A673 (cell line): ENCODE measurements at regions not wholly inside any gene's neighbourhood (a gene's known extent, or its start where the extent isn't known, plus 50 kb on each side); places are given as distances from the start of the nearest gene placed in this dataset.

Experiments used
- BruUV-seq: library from RNA; stranded (reverse); fragments of 400-500 nt; replicated peaks from 2 replicates; lab custom pipeline; 2021; lab: Mats Ljungman, UMichigan
- CTCF ChIA-PET: fragments of 300-600 bp; sonication (Branson Sonifier 250); formaldehyde crosslinking; loops from one replicate; lab custom pipeline; 2022; ENCODE audit warnings: antibody characterized with exemption; lab: Charles Lee
- POLR2A ChIA-PET: fragments of 300-600 bp; sonication (Branson Sonifier 250); formaldehyde crosslinking; loops from one replicate; lab custom pipeline; 2022; ENCODE audit warnings: antibody characterized with exemption; ENCODE audit not compliant: low non-redundant PET; lab: Charles Lee
- DNase-seq: peaks from one replicate; pipeline ENCODE4 v3.0.0-alpha.2; 2015; ENCODE audit warnings: low spot score
- H3K27ac ChIP-seq: fragments of 200-600 bp; sonication (generic); 2 replicates; pipeline ENCODE4 v1.5.1; 2016; ENCODE audit warnings: mixed run types, low read depth, mild to moderate bottlenecking, mixed read lengths, antibody characterized with exemption, low read length; ENCODE audit not compliant: poor library complexity, severe bottlenecking
- H3K27me3 ChIP-seq: fragments of 200-600 bp; sonication (generic); replicated peaks from 2 replicates; pipeline ENCODE4 v1.6.1; 2017; ENCODE audit warnings: mixed run types, low read depth, mild to moderate bottlenecking, mixed read lengths, antibody characterized with exemption, low read length; ENCODE audit not compliant: insufficient read depth, poor library complexity
- H3K36me3 ChIP-seq: fragments of 200-600 bp; sonication (generic); 2 replicates; pipeline ENCODE4 v1.6.1; 2016; ENCODE audit warnings: mixed run types, mild to moderate bottlenecking, mixed read lengths, antibody characterized with exemption, low read length; ENCODE audit not compliant: insufficient read depth, poor library complexity, severe bottlenecking
- H3K4me1 ChIP-seq: fragments of 200-600 bp; sonication (generic); 2 replicates; pipeline ENCODE4 v1.6.1; 2017; ENCODE audit warnings: mixed run types, mild to moderate bottlenecking, mixed read lengths, antibody characterized with exemption, low read length; ENCODE audit not compliant: insufficient read depth, poor library complexity, severe bottlenecking
- H3K4me3 ChIP-seq: fragments of 200-600 bp; sonication (generic); 2 replicates; pipeline ENCODE4 v1.5.1; 2016; ENCODE audit warnings: low read depth, mixed run types, mild to moderate bottlenecking, mixed read lengths, low read length; ENCODE audit not compliant: poor library complexity, severe bottlenecking
- H3K9me3 ChIP-seq: fragments of 200-600 bp; sonication (generic); 2 replicates; pipeline ENCODE4 v1.6.1; 2016; ENCODE audit warnings: mixed run types, low read depth, mild to moderate bottlenecking, mixed read lengths, antibody characterized with exemption, low read length; ENCODE audit not compliant: poor library complexity, severe bottlenecking
- EZH2 ChIP-seq: fragments of 200-600 bp; sonication (generic); IDR thresholded peaks from 2 replicates; pipeline ENCODE4 v1.6.1; 2017; ENCODE audit warnings: borderline replicate concordance, low read depth, mild to moderate bottlenecking, mixed read lengths, antibody characterized with exemption, low read length; ENCODE audit not compliant: poor library complexity, severe bottlenecking
- intact Hi-C: fragments of 100-400 bp; cut with micrococcal nuclease; formaldehyde crosslinking; loops from one replicate; pipeline ENCODE4 v1.10.0; 2022; ENCODE audit not compliant: unreplicated experiment
- TF ChIP-seq, protein P1 (sequence below): fragments of 300-800, 200-600 bp; sonication (generic); conservative IDR thresholded peaks from 2 replicates; pipeline ENCODE4 v1.5.1; 2017; ENCODE audit warnings: low read depth, mild to moderate bottlenecking, antibody characterized with exemption, low read length, moderate library complexity, mixed read lengths

DNA sequence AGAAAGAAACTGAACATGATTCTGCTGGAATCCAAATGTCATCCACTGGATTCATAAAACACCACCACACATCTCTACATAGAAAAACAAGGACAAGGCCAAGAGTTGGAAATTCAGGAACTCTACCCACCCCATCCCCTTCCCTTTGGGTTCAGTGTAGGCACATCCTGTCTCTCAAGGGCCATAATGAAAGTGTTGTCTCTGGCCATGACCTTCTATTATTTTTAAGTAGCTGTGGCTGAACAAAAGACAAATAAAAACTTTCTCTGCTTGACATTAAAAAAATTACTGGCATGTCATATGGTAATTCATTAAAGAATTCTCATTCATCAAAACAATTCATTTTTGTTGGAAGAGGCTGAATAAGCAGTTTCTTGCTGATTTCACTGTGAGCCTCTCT lies 54.9 kb upstream of the ZBTB18 start:
- Histone ChIP-seq H3K9me3 (no peaks in the 10 kb centered on the region), H3K36me3 (no peaks in the 10 kb centered on the region), H3K27me3 (no peaks in the 10 kb centered on the region), H3K4me3 (no peak overlapping the region), H3K27ac (no peak overlapping the region), H3K4me1 (no peaks in the 10 kb centered on the region)
- no peak for TF ChIP-seq EZH2
- TF ChIP-seq, protein P1, sequence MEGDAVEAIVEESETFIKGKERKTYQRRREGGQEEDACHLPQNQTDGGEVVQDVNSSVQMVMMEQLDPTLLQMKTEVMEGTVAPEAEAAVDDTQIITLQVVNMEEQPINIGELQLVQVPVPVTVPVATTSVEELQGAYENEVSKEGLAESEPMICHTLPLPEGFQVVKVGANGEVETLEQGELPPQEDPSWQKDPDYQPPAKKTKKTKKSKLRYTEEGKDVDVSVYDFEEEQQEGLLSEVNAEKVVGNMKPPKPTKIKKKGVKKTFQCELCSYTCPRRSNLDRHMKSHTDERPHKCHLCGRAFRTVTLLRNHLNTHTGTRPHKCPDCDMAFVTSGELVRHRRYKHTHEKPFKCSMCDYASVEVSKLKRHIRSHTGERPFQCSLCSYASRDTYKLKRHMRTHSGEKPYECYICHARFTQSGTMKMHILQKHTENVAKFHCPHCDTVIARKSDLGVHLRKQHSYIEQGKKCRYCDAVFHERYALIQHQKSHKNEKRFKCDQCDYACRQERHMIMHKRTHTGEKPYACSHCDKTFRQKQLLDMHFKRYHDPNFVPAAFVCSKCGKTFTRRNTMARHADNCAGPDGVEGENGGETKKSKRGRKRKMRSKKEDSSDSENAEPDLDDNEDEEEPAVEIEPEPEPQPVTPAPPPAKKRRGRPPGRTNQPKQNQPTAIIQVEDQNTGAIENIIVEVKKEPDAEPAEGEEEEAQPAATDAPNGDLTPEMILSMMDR = no peak
- intact Hi-C loops = no loop called here
- ChIA-PET CTCF (no interaction called here), POLR2A (no interaction called here)
- DNase-seq = no peak
- no TSS peak for BruUV-seq

DNA sequence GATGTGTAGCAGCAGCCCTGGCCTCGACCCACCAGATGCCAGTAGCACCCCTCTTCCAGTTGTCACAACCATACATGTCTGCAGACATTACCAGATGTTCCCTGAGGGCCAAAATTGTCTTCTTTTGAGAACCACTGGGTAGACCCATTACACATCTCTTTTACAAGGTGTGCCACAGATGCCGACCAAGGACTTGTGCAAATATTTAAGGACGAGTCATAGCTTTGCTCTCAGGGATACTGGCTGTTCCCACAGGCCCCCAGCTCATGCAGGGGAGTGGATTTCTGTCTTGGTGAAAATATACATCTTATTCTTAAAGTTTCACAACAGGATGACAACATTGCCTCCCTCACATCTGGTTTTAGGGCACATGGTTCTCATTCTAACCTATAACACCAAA lies 59.4 kb upstream of the ZBTB18 start:
- Histone ChIP-seq H3K36me3 (no peaks in the 10 kb centered on the region), H3K9me3 (no peaks in the 10 kb centered on the region), H3K27ac (no peak overlapping the region), H3K4me3 (no peak overlapping the region), H3K4me1 (no peaks in the 10 kb centered on the region), H3K27me3 (no peaks in the 10 kb centered on the region)
- no peak for DNase-seq
- no peak for TF ChIP-seq EZH2
- TF ChIP-seq, protein P1 = no peak
- POLR2A ChIA-PET = no interaction called here
- no TSS peak for BruUV-seq
- intact Hi-C loops = no loop called here
- CTCF ChIA-PET = no interaction called here

DNA sequence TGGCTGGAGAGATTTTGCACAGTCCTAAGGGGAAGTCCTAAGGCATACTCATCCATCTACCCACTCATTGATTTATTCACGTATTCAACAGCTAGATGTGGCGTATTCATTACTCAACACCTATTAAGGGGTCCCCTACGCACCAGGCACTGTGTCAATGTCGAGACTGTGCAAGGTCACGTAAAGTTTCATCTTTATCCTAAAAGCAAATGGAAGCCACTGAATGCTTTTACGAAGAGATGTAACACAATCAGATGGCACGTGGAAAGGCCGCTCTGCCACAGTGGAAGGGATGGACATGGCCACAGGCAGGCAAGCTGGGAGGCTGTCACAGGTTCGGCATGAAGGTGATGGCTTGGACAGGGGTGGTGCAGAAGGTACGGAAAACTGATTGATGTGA lies 66.3 kb upstream of the ZBTB18 start:
- no peaks in the 10 kb centered on the region for H3K4me1 ChIP-seq
- no TSS peak for BruUV-seq
- CTCF ChIA-PET = no interaction called here
- H3K4me3 ChIP-seq = no peak overlapping the region
- no peak for DNase-seq
- no peak overlapping the region for H3K27ac ChIP-seq
- intact Hi-C loops = no loop called here
- no peaks in the 10 kb centered on the region for H3K27me3 ChIP-seq
- POLR2A ChIA-PET = no interaction called here
- no peaks in the 10 kb centered on the region for H3K36me3 ChIP-seq
- TF ChIP-seq, protein P1 = no peak
- TF ChIP-seq EZH2 = no peak
- H3K9me3 ChIP-seq = no peaks in the 10 kb centered on the region
